Gastroesophageal sphincter (tissue), 3 donors: ENCODE measurements at regions not wholly inside any gene's neighbourhood (a gene's known extent, or its start where the extent isn't known, plus 50 kb on each side); places are given as distances from the start of the nearest gene placed in this dataset.

ENCODE experiments used
- EP300 ChIP-seq: sonication (generic); formaldehyde crosslinking; IDR thresholded peaks from one replicate; pipeline ENCODE4 v1.6.1; 2017; ENCODE audit warnings: antibody characterized with exemption, mild to moderate bottlenecking
- POLR2A ChIP-seq, 2 donors: fragments of 450-650 bp; IDR thresholded peaks; one replicate each; pipeline ENCODE4 v1.6.1; 2017; ENCODE audit warnings: antibody characterized with exemption in 2 of 2, mild to moderate bottlenecking in 2 of 2, moderate library complexity in 1 of 2
- TF ChIP-seq, protein P1 (sequence below), 4 experiments: fragments of 200-600 bp in 2 of 4; fragments of 450-650 bp in 2 of 4; sonication (generic) in 1 of 4; IDR thresholded peaks; one replicate each; pipeline ENCODE4 v1.5.1; 2017 to 2019; ENCODE audit warnings: antibody characterized with exemption in 4 of 4, mild to moderate bottlenecking in 2 of 4, moderate library complexity in 2 of 4

DNA sequence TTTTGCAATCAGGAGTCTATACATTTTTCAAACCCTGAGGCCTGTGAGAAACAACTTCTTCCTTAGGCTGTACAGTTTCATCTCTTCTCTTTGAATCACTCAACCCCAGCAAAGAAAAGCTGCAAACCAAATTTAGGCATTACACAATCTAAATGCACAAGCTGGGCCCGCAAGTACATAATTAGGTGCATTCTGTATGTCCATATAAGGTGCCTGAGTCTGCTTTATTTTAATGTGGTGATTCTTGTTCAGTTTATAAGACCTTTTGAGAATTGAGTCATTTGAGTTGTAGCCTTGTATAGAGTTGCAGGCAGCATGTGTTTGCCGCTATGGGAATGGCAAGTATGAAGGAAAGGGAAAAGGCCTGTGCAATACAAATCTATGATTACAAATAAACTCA, 709.6 kb upstream of the MARCKS start:
- TF ChIP-seq, protein P1, sequence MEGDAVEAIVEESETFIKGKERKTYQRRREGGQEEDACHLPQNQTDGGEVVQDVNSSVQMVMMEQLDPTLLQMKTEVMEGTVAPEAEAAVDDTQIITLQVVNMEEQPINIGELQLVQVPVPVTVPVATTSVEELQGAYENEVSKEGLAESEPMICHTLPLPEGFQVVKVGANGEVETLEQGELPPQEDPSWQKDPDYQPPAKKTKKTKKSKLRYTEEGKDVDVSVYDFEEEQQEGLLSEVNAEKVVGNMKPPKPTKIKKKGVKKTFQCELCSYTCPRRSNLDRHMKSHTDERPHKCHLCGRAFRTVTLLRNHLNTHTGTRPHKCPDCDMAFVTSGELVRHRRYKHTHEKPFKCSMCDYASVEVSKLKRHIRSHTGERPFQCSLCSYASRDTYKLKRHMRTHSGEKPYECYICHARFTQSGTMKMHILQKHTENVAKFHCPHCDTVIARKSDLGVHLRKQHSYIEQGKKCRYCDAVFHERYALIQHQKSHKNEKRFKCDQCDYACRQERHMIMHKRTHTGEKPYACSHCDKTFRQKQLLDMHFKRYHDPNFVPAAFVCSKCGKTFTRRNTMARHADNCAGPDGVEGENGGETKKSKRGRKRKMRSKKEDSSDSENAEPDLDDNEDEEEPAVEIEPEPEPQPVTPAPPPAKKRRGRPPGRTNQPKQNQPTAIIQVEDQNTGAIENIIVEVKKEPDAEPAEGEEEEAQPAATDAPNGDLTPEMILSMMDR (IDR thresholded peaks at IDR 0.05): no peak
- TF ChIP-seq POLR2A (IDR thresholded peaks at IDR 0.05) (no peak), EP300 (no peak)
